Spleen (tissue), 11 donors: ENCODE measurements at regions not wholly inside any gene's neighbourhood (a gene's known extent, or its start where the extent isn't known, plus 50 kb on each side); places are given as distances from the start of the nearest gene placed in this dataset.

Experiments
- DNase-seq: peaks from one replicate; pipeline ENCODE4 v3.0.0-alpha.2; 2020
- H3K27ac ChIP-seq, 8 donors: fragments of 200-600 bp; sonication (generic) in 7 of 8; 1 replicate in 4 of 8; 2 replicates in 4 of 8; pipeline versions ENCODE4 v1.5.0 to v1.8.0; 2016 to 2021; ENCODE audit warnings: inconsistent platforms in 4 of 8, mild to moderate bottlenecking in 4 of 8, moderate library complexity in 1 of 8
- H3K27me3 ChIP-seq, 7 donors: fragments of 200-600 bp; sonication (generic) in 6 of 7; replicated peaks in 1 of 7; 1 replicate in 4 of 7; 2 replicates in 3 of 7; pipeline versions ENCODE4 v1.5.0 to v1.8.0; 2016 to 2021; ENCODE audit warnings: inconsistent platforms in 3 of 7, mild to moderate bottlenecking in 1 of 7
- H3K36me3 ChIP-seq, 6 donors: fragments of 200-600 bp; sonication (generic) in 5 of 6; 1 replicate in 4 of 6; 2 replicates in 2 of 6; pipeline versions ENCODE4 v1.5.0 to v1.8.0; 2016 to 2021; ENCODE audit warnings: inconsistent platforms in 2 of 6
- H3K4me1 ChIP-seq, 6 donors: fragments of 200-600 bp; sonication (generic) in 5 of 6; 1 replicate in 3 of 6; 2 replicates in 3 of 6; pipeline versions ENCODE4 v1.5.0 to v1.8.0; 2016 to 2021; ENCODE audit warnings: inconsistent platforms in 3 of 6
- H3K4me3 ChIP-seq, 8 donors: fragments of 200-600 bp; sonication (generic) in 7 of 8; 1 replicate in 4 of 8; 2 replicates in 4 of 8; pipeline versions ENCODE4 v1.5.0 to v1.8.0; 2016 to 2021; ENCODE audit warnings: inconsistent platforms in 4 of 8, mild to moderate bottlenecking in 4 of 8, moderate library complexity in 2 of 8
- H3K9me3 ChIP-seq, 8 donors: fragments of 200-600 bp; sonication (generic) in 7 of 8; 1 replicate in 4 of 8; 2 replicates in 4 of 8; pipeline versions ENCODE4 v1.5.0 to v1.8.0; 2016 to 2021; ENCODE audit warnings: inconsistent platforms in 4 of 8
- POLR2A ChIP-seq, 3 donors: fragments of 450-650 bp; IDR thresholded peaks; one replicate each; pipeline ENCODE4 v1.5.1; 2017; ENCODE audit warnings: antibody characterized with exemption in 3 of 3, mild to moderate bottlenecking in 1 of 3
- POLR2AphosphoS5 ChIP-seq, 3 donors: sonication (generic); formaldehyde crosslinking; IDR thresholded peaks; one replicate each; pipeline ENCODE4 v1.5.1; 2017; ENCODE audit warnings: antibody characterized with exemption in 3 of 3
- WGBS, 5 donors: extraction: QIAGEN DNeasy Blood & Tissue Kit in 3 of 5; methylation state at CpG; one replicate each; pipeline versions ENCODE4 v1.1.5 to v1.1.7; 2013 to 2018; 5-methylcytosine and 5-hydroxymethylcytosine counted together
- intact Hi-C: fragments of 100-400 bp; cut with DNase I; formaldehyde crosslinking; loops from one replicate; pipeline ENCODE4 v1.15.0; 2023; ENCODE audit warnings: low total_unique reads
- TF ChIP-seq, protein P1 (sequence below), 11 experiments: fragments of 200-600 bp in 7 of 11; fragments of 450-650 bp in 4 of 11; sonication (generic) in 4 of 11; IDR thresholded peaks in 8 of 11; conservative IDR thresholded peaks in 3 of 11; 1 replicate in 7 of 11; 2 replicates in 4 of 11; pipeline versions ENCODE4 v1.4.0 to v1.8.0; 2016 to 2021; ENCODE audit warnings: antibody characterized with exemption in 11 of 11, inconsistent platforms in 4 of 11, mild to moderate bottlenecking in 1 of 11
- donor health status: healthy with polysubstance abuse.
- donor health status: DM: no; HTN: no; CAD: no; lungs with moderate emphysema.
- donor health status: DM: no; HTN: no; CAD: no.
- donor health status: Bipolar disorder and iron deficiency.
- donor health status: healthy.
- donor health status: DM: no; HTN: no; CAD: no.
- donor health status: DM: yes; HTN: yes; CAD: no.

DNA sequence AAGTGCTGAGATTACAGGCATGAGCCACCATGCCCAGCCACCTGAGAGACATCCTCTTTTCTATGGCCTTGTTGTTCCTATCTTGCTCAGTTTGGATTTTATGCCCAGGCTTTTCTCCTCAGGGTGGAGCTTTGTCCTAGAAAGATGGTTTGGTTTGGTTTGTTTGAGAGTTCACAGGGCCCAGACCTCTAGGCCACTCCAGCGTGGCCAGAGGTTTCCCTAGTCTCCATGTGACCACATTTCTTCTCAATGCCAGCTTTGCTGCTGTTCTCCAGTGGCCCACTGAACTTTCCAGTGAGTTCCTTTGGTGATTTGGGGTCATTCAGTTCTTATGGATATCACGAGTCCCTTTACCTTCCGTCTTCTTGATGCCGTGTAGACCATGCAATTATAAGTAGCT, 92.6 kb upstream of the SERBP1 start:
- TF ChIP-seq POLR2AphosphoS5 (IDR thresholded peaks at IDR 0.05) (no peak), POLR2A (IDR thresholded peaks at IDR 0.05) (no peak)
- TF ChIP-seq, protein P1, sequence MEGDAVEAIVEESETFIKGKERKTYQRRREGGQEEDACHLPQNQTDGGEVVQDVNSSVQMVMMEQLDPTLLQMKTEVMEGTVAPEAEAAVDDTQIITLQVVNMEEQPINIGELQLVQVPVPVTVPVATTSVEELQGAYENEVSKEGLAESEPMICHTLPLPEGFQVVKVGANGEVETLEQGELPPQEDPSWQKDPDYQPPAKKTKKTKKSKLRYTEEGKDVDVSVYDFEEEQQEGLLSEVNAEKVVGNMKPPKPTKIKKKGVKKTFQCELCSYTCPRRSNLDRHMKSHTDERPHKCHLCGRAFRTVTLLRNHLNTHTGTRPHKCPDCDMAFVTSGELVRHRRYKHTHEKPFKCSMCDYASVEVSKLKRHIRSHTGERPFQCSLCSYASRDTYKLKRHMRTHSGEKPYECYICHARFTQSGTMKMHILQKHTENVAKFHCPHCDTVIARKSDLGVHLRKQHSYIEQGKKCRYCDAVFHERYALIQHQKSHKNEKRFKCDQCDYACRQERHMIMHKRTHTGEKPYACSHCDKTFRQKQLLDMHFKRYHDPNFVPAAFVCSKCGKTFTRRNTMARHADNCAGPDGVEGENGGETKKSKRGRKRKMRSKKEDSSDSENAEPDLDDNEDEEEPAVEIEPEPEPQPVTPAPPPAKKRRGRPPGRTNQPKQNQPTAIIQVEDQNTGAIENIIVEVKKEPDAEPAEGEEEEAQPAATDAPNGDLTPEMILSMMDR (IDR thresholded peaks at IDR 0.05 in 8 of 11, conservative IDR thresholded peaks at IDR 0.05 in 3 of 11) = no peak
- Histone ChIP-seq H3K27me3 (no peaks in the 10 kb centered on the region), H3K9me3 (peaks cover 0 to 6% (median 0%) of the 10 kb centered on the region in 8 donors), H3K36me3 (no peaks in the 10 kb centered on the region), H3K4me3 (no peak overlapping the region), H3K27ac (no peak overlapping the region), H3K4me1 (peaks cover 0 to 5% (median 0%) of the 10 kb centered on the region in 6 donors)
- intact Hi-C loops = no loop called here
- no peak for DNase-seq
- 90 to 96% (median 94%) methylated on average over 4 of the region's 4 CpGs for WGBS, 5 donors

DNA sequence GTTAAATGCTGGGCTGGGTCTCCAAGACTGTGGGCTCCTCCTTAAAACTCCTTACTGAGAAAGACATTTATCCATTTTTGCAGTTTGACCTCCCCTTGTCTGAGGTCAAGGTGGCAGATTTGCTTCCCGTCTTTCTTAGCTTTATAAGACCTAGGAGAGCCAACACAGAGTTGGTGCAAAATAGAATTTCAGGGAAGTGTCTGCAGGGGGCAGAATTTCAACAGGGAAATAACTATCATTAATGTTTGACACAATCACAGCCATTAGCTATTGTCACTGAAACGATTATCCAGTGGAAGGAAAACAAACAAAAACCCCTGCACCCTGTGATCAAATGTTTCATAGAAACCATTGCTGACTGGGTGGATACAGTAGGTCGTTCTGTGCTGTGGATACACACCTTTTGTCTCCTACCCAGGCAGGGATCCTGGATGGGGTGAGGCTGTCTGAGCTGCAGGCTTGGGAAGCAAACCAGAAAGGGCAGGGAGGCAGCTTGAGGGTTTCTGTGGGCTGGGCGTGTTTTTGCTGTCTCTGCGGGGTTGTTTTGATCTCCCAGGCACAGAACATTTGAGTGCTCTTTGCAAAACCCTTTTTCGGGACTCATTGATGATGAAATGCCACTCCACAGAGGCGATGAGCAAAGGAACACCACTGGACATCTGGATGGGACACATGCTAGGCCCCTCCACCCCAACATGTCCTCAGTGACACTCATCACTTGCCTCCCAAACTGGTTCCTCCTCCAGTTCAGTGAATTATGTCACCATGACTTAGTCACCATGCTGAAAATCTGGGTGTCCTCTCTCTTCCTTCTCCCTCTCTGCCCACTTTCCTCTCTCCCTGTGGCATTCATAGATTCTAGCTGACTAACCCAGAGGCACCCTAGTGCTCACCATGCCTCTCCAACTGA, 94.2 kb upstream of the SERBP1 start:
- H3K36me3 ChIP-seq = no peaks in the 10 kb centered on the region
- H3K4me3 ChIP-seq = no peak overlapping the region
- H3K9me3 ChIP-seq = no peaks in the 10 kb centered on the region
- TF ChIP-seq, protein P1 (IDR thresholded peaks at IDR 0.05 in 8 of 11, conservative IDR thresholded peaks at IDR 0.05 in 3 of 11) = no peak
- TF ChIP-seq POLR2AphosphoS5 (IDR thresholded peaks at IDR 0.05) (no peak), POLR2A (IDR thresholded peaks at IDR 0.05) (no peak)
- intact Hi-C loops = no loop called here
- H3K27ac ChIP-seq = no peak overlapping the region
- WGBS, 5 donors = 74 to 82% (median 76%) methylated on average over 7 of the region's 7 CpGs
- DNase-seq = no peak
- H3K27me3 ChIP-seq = no peaks in the 10 kb centered on the region
- H3K4me1 ChIP-seq = peaks cover 0 to 5% (median 0%) of the 10 kb centered on the region in 6 donors

DNA sequence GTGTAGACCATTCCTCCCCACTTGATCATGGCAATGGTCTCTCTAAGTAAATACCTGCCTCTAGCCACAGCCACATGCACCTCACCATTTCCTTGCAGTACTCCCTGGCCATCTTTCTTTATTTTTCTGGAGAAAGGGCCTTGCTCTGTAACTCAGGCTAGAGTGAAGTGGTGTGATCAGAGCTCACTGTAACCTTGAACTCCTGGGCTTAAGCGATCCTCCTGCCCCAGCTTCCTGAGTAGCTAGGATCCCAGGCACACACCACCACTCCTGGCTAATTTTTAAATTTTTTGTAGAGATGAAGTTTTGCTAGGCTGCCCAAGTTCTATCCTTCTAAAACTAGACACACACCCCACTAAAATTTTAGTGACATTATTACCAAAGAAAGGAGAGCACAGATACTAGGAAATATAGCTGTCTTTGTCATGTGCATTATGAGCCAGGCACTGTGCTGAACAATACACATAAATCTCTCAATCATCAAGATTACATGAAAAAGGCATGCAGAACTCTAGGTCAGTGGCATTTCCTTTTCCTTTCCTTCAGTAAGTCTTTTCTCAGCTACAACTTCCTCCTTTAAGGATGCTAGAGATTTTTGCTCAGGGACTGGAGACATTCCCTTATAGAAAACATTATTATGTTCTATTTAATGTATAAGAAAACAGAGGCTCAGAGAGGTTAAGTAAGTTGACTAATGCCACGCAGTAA, 95.0 kb upstream of the SERBP1 start:
- WGBS, 5 donors = 49 to 64% (median 54%) methylated on average over 2 of the region's 2 CpGs
- TF ChIP-seq, protein P1 (IDR thresholded peaks at IDR 0.05 in 8 of 11, conservative IDR thresholded peaks at IDR 0.05 in 3 of 11) = no peak
- TF ChIP-seq POLR2AphosphoS5 (IDR thresholded peaks at IDR 0.05) = no peak
- TF ChIP-seq POLR2A (IDR thresholded peaks at IDR 0.05) = no peak
- Histone ChIP-seq H3K36me3 (no peaks in the 10 kb centered on the region), H3K4me3 (no peak overlapping the region), H3K4me1 (peaks cover 0 to 5% (median 0%) of the 10 kb centered on the region in 6 donors), H3K9me3 (no peaks in the 10 kb centered on the region), H3K27ac (no peak overlapping the region), H3K27me3 (no peaks in the 10 kb centered on the region)
- intact Hi-C loops = no loop called here
- no peak for DNase-seq

DNA sequence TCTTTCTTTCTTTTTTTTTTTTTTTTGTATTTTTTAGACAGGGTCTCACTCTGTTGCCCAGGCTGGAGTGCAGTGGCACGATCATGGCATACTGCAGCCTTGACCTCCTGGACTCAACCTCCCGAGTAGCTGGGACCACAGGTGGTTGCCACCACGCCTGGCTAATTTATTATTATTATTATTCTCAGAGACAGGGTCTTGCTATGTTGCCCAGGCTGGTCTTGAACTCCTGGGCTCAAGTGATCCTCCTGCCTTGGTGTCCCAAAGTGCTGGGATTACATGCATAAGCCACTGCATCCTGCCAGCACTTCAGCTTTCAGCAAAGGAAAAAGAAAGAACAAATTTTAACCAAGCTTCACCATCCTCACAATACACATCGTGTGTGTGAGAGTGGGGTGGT, 97.9 kb upstream of the SERBP1 start:
- Histone ChIP-seq H3K9me3 (peaks cover 0 to 7% (median 0%) of the 10 kb centered on the region in 8 donors), H3K27ac (no peak overlapping the region), H3K4me1 (peaks cover 0 to 5% (median 0%) of the 10 kb centered on the region in 6 donors), H3K4me3 (no peak overlapping the region), H3K27me3 (no peaks in the 10 kb centered on the region), H3K36me3 (no peaks in the 10 kb centered on the region)
- WGBS, 5 donors = 71 to 76% (median 73%) methylated on average over 4 of the region's 4 CpGs
- TF ChIP-seq POLR2A (IDR thresholded peaks at IDR 0.05) (no peak), POLR2AphosphoS5 (IDR thresholded peaks at IDR 0.05) (no peak)
- TF ChIP-seq, protein P1 (IDR thresholded peaks at IDR 0.05 in 8 of 11, conservative IDR thresholded peaks at IDR 0.05 in 3 of 11) = no peak
- intact Hi-C loops = no loop called here
- no peak for DNase-seq
